SKM-1 treated with dmso at 0.1 percent for 144 hours (cell line): ENCODE measurements at regions not wholly inside any gene's neighbourhood (a gene's known extent, or its start where the extent isn't known, plus 50 kb on each side); places are given as distances from the start of the nearest gene placed in this dataset.

Experiments
- DNase-seq: peaks from one replicate; lab custom pipeline; 2025; ENCODE audit not compliant: unreplicated experiment; lab: John Stamatoyannopoulos, UW

- no peak for DNase-seq
Measured at GRCh38 chr7:79593866-79594301, 140.4 kb upstream of the MAGI2 start.

- DNase-seq = no peak
Measured at GRCh38 chr7:79590916-79591623, 137.6 kb upstream of the MAGI2 start.

- DNase-seq = no peak
Measured at GRCh38 chr7:79590391-79590790, 136.9 kb upstream of the MAGI2 start.

GRCh38 chr7:79570903-79571302 lies 117.4 kb upstream of the MAGI2 start:
- DNase-seq = no peak

GRCh38 chr7:79563821-79564522 lies 110.5 kb upstream of the MAGI2 start:
- no peak for DNase-seq

GRCh38 chr7:79555571-79555970 lies 102.1 kb upstream of the MAGI2 start:
- DNase-seq = no peak

GRCh38 chr7:79553811-79554555 lies 100.5 kb upstream of the MAGI2 start:
- no peak for DNase-seq

GRCh38 chr7:79552463-79552862 lies 99.0 kb upstream of the MAGI2 start:
- DNase-seq = no peak

- no peak for DNase-seq
Measured at GRCh38 chr7:79548727-79549126, 95.3 kb upstream of the MAGI2 start.

- DNase-seq = no peak
Measured at GRCh38 chr7:79547132-79547531, 93.7 kb upstream of the MAGI2 start.

- no peak for DNase-seq
Measured at GRCh38 chr7:79540592-79540991, 87.1 kb upstream of the MAGI2 start.

GRCh38 chr7:79534128-79534527 lies 80.7 kb upstream of the MAGI2 start:
- no peak for DNase-seq

GRCh38 chr7:79531905-79532664 lies 78.6 kb upstream of the MAGI2 start:
- DNase-seq = no peak

GRCh38 chr7:79531116-79531515 lies 77.6 kb upstream of the MAGI2 start:
- no peak for DNase-seq

- no peak for DNase-seq
Measured at GRCh38 chr7:79529881-79530235, 76.4 kb upstream of the MAGI2 start.

GRCh38 chr7:79529214-79529880 lies 75.9 kb upstream of the MAGI2 start:
- no peak for DNase-seq

GRCh38 chr7:79528421-79528820 lies 75.0 kb upstream of the MAGI2 start:
- DNase-seq = no peak

- DNase-seq = no peak
Measured at GRCh38 chr7:79524048-79524447, 70.6 kb upstream of the MAGI2 start.

GRCh38 chr7:79523436-79523835 lies 70.0 kb upstream of the MAGI2 start:
- DNase-seq = no peak

- DNase-seq = no peak
Measured at GRCh38 chr7:79520543-79520942, 67.1 kb upstream of the MAGI2 start.

- no peak for DNase-seq
Measured at GRCh38 chr7:79515358-79515757, 61.9 kb upstream of the MAGI2 start.
